GM18868 (cell line): ENCODE measurements at regions not wholly inside any gene's neighbourhood (a gene's known extent, or its start where the extent isn't known, plus 50 kb on each side); places are given as distances from the start of the nearest gene placed in this dataset.

Source experiments
- ATAC-seq: cut with Tn5 transposase; IDR thresholded peaks from one replicate; pipeline ENCODE4 v1.9.1; 2021; ENCODE audit warnings: mild to moderate bottlenecking, moderate library complexity; ENCODE audit not compliant: unreplicated experiment

DNA sequence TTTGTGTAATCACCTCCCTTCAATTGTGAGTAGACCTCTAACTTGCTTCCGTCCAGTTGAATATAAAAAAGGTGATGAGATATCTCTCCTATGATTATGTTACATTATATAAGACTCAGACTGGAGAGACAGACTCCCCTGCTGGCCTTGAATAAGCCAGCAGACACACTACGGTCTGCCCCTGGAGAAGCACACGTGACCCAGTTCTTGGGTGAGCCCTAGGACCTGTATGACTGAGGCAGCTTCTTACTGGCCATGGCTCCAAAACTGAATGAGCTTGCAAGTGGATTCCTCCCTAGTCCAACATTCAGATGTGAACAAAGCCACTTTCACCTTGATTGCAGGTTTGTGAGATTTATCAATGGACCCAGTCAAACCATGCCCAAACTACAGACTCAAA is 427.9 kb upstream of the DCN start:
- no peak for ATAC-seq

DNA sequence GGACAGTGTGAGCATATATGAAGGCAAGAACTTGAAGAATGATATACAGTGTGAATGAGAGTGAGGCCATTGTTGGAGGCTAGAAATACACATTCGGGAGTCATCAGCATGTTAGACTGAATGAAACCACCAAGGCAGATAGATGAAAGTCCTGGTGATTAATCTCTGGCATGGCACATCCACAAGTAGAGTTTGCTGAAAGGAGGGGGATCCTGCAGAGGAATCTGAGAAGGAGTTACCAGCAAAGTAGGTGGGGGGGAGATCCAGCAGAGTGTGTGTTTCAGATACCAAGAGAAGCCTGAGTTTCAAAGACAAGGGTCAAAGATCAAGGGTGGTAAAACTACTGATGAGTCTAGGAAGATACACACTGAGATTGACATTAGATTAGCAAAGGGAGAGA is 426.7 kb upstream of the DCN start:
- no peak for ATAC-seq

DNA sequence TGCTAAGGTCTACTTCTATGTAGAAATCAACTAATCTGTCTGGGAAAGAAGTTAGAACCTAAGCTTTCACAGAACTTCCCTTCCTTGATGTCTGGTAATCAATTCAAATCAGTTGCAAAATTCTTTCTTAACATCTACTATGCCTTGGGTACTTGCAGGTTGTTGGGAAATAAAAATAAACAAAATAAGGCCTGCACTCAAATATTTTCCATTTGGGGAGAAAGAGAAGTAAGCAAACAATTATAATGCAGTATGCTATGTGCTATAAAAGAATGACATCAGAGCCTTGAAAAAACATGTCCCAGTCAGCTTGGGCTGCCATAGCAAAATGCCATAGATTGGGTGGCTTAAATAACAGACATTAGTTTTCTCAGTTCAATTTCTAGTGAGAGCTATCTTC is 425.9 kb upstream of the DCN start:
- no peak for ATAC-seq

DNA sequence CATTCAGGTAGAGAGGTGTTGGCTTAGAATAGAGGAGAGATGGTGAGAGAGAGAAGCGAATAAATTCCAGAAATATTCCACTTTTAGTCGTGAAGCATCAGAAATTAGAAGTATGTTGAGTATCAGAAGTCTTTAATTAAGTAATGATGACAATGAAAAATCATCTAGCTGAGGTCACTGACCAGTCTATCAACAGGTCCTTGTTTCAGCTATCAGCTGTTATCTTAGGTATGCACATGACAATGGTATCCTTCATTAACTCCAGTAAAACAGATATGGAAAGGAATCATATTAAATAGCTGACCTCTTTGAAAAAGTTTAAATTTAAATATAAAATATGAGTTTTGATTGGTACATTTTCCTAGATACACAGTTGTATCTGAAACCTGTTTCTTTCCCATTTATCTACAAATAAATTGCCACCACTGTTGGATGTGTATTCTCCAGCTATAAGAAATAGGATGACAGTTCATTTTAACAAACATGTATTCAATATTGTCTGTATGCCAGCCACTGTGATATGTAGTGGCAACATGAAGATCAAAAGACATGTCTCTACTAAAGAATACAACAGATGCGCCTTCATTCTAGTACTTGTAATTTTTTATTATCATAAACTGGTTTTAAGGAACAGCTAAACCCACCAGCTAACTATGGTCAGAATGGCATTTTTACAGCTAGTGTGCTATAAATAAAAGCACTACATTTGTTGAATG is 424.2 kb upstream of the DCN start:
- ATAC-seq: no peak

DNA sequence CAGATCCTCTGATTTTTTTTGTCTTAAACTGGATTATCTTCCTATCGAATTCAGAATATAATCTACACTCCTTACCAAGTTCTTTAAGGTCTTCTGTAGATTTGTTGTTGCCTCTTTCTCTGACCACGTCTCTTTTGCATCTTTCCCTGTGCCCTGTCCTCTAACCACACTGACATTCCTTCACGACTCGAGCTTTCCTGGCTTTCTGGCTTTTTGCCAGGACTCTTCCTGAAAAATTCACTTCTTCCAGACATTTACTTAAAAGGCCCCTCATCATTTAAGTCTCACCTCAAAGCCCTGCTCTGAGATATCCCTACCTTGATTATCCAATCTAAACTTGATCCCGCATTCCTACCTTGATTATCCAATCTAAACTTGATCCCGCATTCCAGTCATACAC is 422.3 kb upstream of the DCN start:
- no peak for ATAC-seq

DNA sequence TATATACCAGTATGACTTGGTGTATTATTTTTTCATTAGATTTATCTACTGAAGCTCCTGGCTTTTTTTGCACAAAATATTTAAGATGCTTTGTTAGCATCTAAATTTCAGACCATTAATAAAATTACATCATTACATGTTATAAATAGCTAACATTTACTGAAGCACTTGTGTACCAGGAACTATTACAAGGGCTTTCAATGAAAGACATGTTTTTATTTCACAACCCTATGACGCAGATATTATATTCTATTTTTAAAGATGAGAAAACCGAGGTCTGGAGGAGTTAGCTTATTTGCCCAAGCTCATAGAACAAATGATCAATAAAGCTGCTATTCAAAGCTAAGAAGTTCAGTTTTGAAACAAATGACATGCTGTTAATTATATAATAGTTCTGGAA is 420.4 kb upstream of the DCN start:
- ATAC-seq: no peak

DNA sequence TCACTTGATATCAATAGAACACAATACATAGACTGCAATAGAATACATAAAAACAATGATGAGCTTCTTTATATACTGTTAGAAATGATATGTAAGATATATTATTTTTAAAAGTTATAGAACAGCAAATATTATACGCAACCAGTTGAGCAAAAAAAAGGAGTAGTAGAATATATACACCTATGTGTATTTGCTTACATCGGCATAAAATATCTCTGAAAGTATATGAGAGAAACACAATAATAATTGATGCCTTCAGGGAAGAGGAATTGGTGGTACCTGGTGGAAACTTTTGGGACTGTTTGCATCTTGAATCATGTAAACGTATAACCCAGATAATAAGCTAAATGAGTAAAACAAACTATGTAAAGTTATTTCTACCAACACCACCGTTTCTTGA is 418.4 kb upstream of the DCN start:
- no peak for ATAC-seq

DNA sequence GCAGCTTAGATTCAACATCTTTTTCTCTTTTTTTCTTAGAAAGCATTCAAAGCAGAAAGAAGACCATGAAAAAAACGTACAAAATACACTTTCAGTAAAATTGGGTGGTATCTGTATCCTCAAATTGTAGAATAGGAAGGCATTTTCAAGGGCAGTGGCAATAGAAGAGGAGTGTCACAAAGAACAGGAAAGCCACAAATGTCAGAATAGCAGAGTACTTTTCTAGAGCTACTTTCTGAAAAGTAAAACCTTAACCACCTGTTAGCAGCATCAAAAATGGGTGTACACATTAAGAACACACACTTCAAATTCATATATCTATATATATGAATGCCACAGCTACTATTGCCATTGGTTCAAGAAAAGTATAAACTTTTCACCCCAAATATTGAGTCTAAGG is 412.1 kb upstream of the DCN start:
- ATAC-seq: no peak

GRCh38 chr12:91591639-91591987 is 409.0 kb upstream of the DCN start:
- no peak for ATAC-seq

DNA sequence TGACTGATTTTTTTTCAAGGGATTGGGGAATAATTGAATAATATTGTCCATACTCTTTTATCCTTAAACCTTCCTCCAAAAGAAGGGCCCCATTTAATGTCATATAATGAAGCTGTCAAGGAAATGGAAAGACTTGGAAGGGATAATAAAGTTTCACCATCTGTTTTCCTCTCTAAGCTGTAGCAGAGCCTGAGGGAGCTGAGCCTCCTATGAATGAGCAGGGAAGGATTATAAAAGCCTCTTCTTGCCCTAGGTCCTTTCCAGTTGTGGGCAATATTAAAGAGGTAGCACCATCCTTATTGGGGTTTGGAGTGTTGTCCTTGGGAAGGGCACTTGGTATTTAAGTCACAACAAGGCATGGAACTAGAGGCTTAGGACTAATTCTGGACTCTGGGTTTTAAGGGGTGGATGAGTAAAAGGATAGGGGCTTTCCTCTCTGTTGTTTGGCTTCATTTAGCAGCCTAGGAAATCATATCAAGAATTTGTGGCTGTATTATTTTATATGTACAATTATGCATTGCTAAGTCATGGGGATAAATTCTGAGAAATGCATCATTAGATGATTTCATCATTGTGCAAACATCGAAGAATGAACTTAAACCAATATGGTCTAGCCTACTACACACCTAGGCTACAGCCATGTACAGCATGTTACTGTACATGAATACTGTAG is 408.5 kb upstream of the DCN start:
- ATAC-seq: no peak

GRCh38 chr12:91588874-91589454 is 406.3 kb upstream of the DCN start:
- peak; percentile 76 for ATAC-seq

- ATAC-seq: no peak
Observed at GRCh38 chr12:91586015-91586414, 403.4 kb upstream of the DCN start.

GRCh38 chr12:91582811-91583210 is 400.2 kb upstream of the DCN start:
- no peak for ATAC-seq

DNA sequence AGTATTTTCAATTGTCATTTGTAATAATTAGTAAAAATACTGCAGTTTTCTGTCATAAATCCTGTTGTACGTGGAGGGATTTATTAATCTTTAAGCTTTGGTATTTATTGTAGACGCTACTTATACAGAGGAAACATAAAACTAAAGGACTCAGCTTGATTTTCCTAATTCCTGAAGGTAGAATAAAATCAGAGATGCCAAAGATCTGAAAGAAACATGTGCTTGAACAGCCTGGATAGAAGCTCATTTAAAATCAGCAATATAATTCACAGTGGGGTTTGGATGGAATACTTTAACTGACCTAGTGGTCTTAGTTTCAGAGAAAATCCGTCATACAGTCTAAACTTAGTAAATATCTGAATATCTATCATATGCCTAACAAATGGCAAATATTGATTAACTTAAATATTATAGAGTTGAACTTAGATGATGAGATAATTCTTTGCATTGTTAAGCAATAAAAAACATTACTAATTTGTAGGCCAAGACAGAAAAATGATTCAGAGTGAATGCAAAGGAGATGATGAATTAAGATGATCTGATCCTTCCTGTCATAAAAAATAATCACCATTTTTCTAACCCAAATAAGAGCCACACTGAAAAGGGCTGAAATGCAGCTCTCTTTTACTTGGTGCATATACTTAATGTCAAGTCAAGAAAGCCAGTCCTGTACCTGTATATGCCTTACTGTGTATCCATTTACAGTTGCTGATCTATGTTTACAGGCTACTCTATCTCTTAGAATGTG is 397.1 kb upstream of the DCN start:
- ATAC-seq: no peak

- peak; percentile 69 for ATAC-seq
Observed at GRCh38 chr12:91577586-91578539, 395.2 kb upstream of the DCN start.

DNA sequence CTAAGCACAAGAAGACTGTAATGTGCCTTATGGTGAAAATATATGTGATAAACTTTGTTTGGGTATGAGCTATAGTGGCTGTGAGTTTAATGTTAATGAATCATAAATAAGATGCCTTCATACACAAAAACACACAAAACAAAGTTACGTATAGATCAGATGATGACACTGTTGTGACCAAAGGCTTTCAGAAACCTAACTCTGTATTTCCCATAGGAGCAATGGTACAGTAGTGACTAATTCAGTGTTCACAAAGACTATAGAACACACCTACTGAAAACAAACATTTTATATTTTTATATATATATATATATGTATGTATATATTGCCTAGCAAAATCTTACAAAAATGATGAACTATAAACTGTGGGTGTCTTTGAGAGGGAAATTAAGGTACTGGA is 393.8 kb upstream of the DCN start:
- ATAC-seq: no peak

DNA sequence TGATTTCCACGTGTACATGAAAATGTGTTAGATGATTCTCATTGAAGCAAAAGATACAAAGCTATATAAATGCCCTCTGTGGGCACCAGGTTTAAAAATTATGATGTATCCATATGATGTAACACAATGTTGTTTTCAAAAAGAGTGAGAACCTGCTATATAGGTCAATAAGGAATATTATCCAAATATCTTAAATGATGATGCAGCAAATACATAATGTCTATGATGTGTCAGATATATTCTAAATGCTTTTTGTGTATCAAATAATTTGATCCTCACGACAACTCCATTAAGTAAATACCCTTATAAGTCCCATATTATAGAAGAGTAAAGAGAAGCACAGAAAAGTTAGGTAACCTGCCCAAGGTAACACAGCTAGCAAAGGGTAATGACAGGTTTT is 393.0 kb upstream of the DCN start:
- ATAC-seq: no peak

GRCh38 chr12:91574975-91575374 is 392.4 kb upstream of the DCN start:
- no peak for ATAC-seq

GRCh38 chr12:91574391-91574790 is 391.8 kb upstream of the DCN start:
- ATAC-seq: no peak

- ATAC-seq: no peak
Observed at GRCh38 chr12:91572869-91573268, 390.3 kb upstream of the DCN start.

GRCh38 chr12:91567100-91567485 is 384.5 kb upstream of the DCN start:
- no peak for ATAC-seq
